ENCODE measurements at regions not wholly inside any gene's neighbourhood (a gene's known extent, or its start where the extent isn't known, plus 50 kb on each side); places are given as distances from the start of the nearest gene placed in this dataset.

DNA sequence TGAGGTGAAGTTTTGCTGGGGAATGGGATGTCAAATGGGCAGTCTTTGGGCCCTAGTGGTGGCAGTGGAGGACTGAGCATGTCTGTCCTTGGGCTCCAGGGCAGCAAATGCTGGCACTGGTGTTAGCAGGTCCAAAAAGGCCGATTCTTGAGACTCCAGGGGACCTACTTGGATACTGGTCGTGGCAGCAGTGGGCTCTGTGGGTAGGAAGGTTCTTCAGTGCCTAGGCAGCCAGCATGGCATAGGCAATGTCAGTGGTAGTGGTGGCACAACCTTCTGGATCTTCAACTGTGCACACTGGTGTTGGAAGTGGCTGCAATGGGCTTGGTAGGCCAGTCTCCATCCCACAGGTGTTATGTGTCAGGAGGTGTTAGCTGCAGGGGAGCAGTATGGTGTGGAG, 334.7 kb upstream of the KITLG start:
- Histone ChIP-seq H3K27me3 (ENCODE audit: insufficient read depth, poor library complexity, severe bottlenecking) (no peaks in the 10 kb centered on the region), H3K4me1 (ENCODE audit: insufficient read depth, poor library complexity, severe bottlenecking) (no peaks in the 10 kb centered on the region), H3K9me3 (ENCODE audit: severe bottlenecking) (peaks cover 3% of the 10 kb centered on the region), H3K36me3 (ENCODE audit: low read depth) (no peaks in the 10 kb centered on the region), H3K27ac (ENCODE audit: poor library complexity, severe bottlenecking) (no peak overlapping the region), H3K4me3 (ENCODE audit: severe bottlenecking) (no peak overlapping the region)
- DNase-seq (ENCODE audit: low spot score), result no peak
- TF ChIP-seq, protein P1, sequence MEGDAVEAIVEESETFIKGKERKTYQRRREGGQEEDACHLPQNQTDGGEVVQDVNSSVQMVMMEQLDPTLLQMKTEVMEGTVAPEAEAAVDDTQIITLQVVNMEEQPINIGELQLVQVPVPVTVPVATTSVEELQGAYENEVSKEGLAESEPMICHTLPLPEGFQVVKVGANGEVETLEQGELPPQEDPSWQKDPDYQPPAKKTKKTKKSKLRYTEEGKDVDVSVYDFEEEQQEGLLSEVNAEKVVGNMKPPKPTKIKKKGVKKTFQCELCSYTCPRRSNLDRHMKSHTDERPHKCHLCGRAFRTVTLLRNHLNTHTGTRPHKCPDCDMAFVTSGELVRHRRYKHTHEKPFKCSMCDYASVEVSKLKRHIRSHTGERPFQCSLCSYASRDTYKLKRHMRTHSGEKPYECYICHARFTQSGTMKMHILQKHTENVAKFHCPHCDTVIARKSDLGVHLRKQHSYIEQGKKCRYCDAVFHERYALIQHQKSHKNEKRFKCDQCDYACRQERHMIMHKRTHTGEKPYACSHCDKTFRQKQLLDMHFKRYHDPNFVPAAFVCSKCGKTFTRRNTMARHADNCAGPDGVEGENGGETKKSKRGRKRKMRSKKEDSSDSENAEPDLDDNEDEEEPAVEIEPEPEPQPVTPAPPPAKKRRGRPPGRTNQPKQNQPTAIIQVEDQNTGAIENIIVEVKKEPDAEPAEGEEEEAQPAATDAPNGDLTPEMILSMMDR (IDR thresholded peaks at IDR 0.05; ENCODE audit: poor library complexity, severe bottlenecking), result no peak
- no peak for ATAC-seq (ENCODE audit: low read depth)

DNA sequence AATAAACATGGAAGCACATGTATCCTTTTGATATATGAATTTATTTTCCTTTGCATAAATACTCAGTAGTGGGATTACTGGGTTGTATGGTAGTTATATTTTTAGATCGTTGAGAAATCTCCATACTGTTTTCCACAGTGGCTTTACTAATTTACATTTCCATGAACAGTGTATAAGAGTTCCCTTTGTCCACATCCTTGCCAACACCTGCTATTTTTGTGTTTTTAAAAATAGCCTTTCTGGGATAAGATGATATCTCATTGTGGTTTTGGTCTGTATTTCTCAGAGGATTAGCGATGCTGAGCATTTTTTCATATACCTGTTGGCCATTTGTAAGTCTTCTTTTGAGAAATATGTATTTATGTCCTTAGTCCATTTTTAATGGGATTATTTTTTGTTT, 329.2 kb upstream of the KITLG start:
- DNase-seq (ENCODE audit: low spot score), result no peak
- TF ChIP-seq, protein P1 (IDR thresholded peaks at IDR 0.05; ENCODE audit: poor library complexity, severe bottlenecking), result no peak
- Histone ChIP-seq H3K27me3 (ENCODE audit: insufficient read depth, poor library complexity, severe bottlenecking) (no peaks in the 10 kb centered on the region), H3K27ac (ENCODE audit: poor library complexity, severe bottlenecking) (no peak overlapping the region), H3K4me1 (ENCODE audit: insufficient read depth, poor library complexity, severe bottlenecking) (no peaks in the 10 kb centered on the region), H3K36me3 (ENCODE audit: low read depth) (no peaks in the 10 kb centered on the region), H3K4me3 (ENCODE audit: severe bottlenecking) (no peak overlapping the region), H3K9me3 (ENCODE audit: severe bottlenecking) (peaks cover 3% of the 10 kb centered on the region)
- no peak for ATAC-seq (ENCODE audit: low read depth)

DNA sequence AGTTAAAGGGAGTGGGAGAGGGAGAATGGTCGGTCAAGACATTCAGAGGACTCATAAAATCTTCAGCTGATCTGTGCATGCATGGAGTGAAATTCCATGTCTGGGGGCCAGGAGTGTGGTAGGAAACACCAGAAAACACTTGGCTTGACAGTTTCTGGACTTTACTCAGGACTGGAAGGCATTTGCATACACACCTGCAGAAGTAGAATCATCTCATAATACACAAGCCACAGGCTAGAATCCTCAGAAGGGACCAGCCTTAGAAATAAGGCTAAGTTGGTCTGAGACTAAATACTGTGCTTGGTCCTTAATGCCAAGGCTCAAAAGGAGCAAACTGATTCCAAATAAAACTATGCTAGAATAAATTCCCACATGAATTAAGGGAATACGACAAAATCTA, 328.1 kb upstream of the KITLG start:
- DNase-seq (ENCODE audit: low spot score), result no peak
- H3K27me3 ChIP-seq (ENCODE audit: insufficient read depth, poor library complexity, severe bottlenecking), result no peaks in the 10 kb centered on the region
- no peaks in the 10 kb centered on the region for H3K36me3 ChIP-seq (ENCODE audit: low read depth)
- no peaks in the 10 kb centered on the region for H3K4me1 ChIP-seq (ENCODE audit: insufficient read depth, poor library complexity, severe bottlenecking)
- no peak overlapping the region for H3K27ac ChIP-seq (ENCODE audit: poor library complexity, severe bottlenecking)
- no peaks in the 10 kb centered on the region for H3K9me3 ChIP-seq (ENCODE audit: severe bottlenecking)
- TF ChIP-seq, protein P1 (IDR thresholded peaks at IDR 0.05; ENCODE audit: poor library complexity, severe bottlenecking), result no peak
- ATAC-seq (ENCODE audit: low read depth), result no peak
- H3K4me3 ChIP-seq (ENCODE audit: severe bottlenecking), result no peak overlapping the region

DNA sequence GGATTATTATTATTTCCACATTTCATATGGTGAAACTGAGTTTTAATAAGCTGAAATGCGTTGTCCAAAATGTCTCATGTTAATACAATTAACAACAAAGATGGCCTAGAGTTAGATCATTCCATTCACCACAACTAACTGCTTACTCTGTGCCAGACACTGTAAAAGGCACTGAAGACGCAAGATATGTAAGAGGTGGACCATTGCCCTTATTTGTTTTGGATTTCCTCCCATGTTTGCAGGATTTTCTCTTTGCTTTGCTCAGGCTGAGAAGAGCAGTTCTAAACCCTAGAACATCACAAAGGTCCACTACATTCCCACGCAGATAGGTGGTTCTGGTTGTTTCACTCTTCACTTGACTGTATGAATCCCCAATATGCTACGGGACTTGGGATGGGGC, 324.4 kb upstream of the KITLG start:
- no peak overlapping the region for H3K27ac ChIP-seq (ENCODE audit: poor library complexity, severe bottlenecking)
- no peak overlapping the region for H3K4me3 ChIP-seq (ENCODE audit: severe bottlenecking)
- no peaks in the 10 kb centered on the region for H3K4me1 ChIP-seq (ENCODE audit: insufficient read depth, poor library complexity, severe bottlenecking)
- no peak for ATAC-seq (ENCODE audit: low read depth)
- TF ChIP-seq, protein P1 (IDR thresholded peaks at IDR 0.05; ENCODE audit: poor library complexity, severe bottlenecking), result no peak
- no peak for DNase-seq (ENCODE audit: low spot score)
- no peaks in the 10 kb centered on the region for H3K9me3 ChIP-seq (ENCODE audit: severe bottlenecking)
- H3K27me3 ChIP-seq (ENCODE audit: insufficient read depth, poor library complexity, severe bottlenecking), result no peaks in the 10 kb centered on the region
- no peaks in the 10 kb centered on the region for H3K36me3 ChIP-seq (ENCODE audit: low read depth)

DNA sequence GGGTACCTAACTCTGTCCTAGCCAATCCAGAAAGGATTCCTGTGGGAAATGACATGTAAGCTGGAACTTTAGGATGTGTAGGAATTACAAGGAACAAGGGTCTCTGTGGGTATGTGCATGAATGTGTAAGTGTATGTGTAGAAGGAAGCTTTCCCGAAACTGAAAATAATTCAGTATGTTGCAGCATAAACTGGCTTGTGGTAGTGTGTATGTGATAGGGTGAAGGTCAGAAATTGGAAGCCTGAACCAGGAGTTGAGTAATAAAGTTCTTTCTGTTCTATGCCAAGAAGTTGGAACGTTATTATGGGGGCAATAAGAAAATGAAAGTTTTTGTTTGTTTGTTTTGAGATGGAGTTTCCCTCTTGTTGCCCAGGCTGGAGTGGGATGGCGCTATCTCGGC, 323.1 kb upstream of the KITLG start:
- TF ChIP-seq, protein P1 (IDR thresholded peaks at IDR 0.05; ENCODE audit: poor library complexity, severe bottlenecking), result no peak
- Histone ChIP-seq H3K4me1 (ENCODE audit: insufficient read depth, poor library complexity, severe bottlenecking) (no peaks in the 10 kb centered on the region), H3K9me3 (ENCODE audit: severe bottlenecking) (no peaks in the 10 kb centered on the region), H3K4me3 (ENCODE audit: severe bottlenecking) (no peak overlapping the region), H3K36me3 (ENCODE audit: low read depth) (no peaks in the 10 kb centered on the region), H3K27me3 (ENCODE audit: insufficient read depth, poor library complexity, severe bottlenecking) (no peaks in the 10 kb centered on the region), H3K27ac (ENCODE audit: poor library complexity, severe bottlenecking) (no peak overlapping the region)
- no peak for ATAC-seq (ENCODE audit: low read depth)
- DNase-seq (ENCODE audit: low spot score), result no peak
